GM12878 (cell line): ENCODE measurements at regions not wholly inside any gene's neighbourhood (a gene's known extent, or its start where the extent isn't known, plus 50 kb on each side); places are given as distances from the start of the nearest gene placed in this dataset.
A peak's percentile ranks its signal among the peaks of the same experiment; 100 is the strongest.

Source experiments
- ATAC-seq: fragments of 200-7000 bp; cut with Tn5 transposase; 3 replicates; pipeline ENCODE4 v1.9.1; 2020; ENCODE audit warnings: mild to moderate bottlenecking, moderate library complexity
- BruUV-seq: library from RNA; stranded (reverse); fragments of 400-500 nt; replicated peaks from 2 replicates; lab custom pipeline; 2021; lab: Mats Ljungman, UMichigan
- CTCF ChIA-PET: fragments of 300-600 bp; sonication (Branson Sonifier 250); formaldehyde crosslinking; extraction: SDS; loops from one replicate; lab custom pipeline; 2021; ENCODE audit warnings: inconsistent platforms; lab: Yijun Ruan, JAX
- POLR2A ChIA-PET: fragments of 350-600 bp; formaldehyde crosslinking; extraction: SDS; loops from one replicate; lab custom pipeline; 2021; ENCODE audit warnings: inconsistent platforms; lab: Charles Lee
- RAD21 ChIA-PET: fragments of 300-600 bp; sonication (Branson Sonifier 250); formaldehyde crosslinking; loops from one replicate; lab custom pipeline; 2023; ENCODE audit warnings: antibody characterized with exemption; ENCODE audit not compliant: unreplicated experiment; lab: Charles Lee
- SMC1A ChIA-PET: fragments of 300-600 bp; sonication (Branson Sonifier 250); formaldehyde crosslinking; loops from one replicate; lab custom pipeline; 2023; ENCODE audit not compliant: unreplicated experiment, uncharacterized antibody; lab: Charles Lee
- DNase-seq: peaks from one replicate; pipeline ENCODE4 v3.0.0-alpha.2; 2011; ENCODE audit warnings: low read depth, low spot score
- FAIRE-seq: peaks from 3 replicates; lab custom pipeline; 2011; peaks lifted over from hg19 to GRCh38; lab: Jason Lieb, UNC
- H2AFZ ChIP-seq: 2 replicates; pipeline ENCODE4 v1.6.0; 2011; ENCODE audit warnings: low read depth, low read length, control low read depth; ENCODE audit not compliant: control insufficient read depth
- H3K27ac ChIP-seq: 2 replicates; pipeline ENCODE4 v1.5.1; 2011; ENCODE audit warnings: control low read depth; ENCODE audit not compliant: control insufficient read depth, insufficient read depth
- H3K27me3 ChIP-seq, 2 experiments: replicated peaks in 1 of 2; 2 replicates each; pipeline versions ENCODE4 v1.6.0 to v1.6.1; 2011; ENCODE audit warnings: low read length in 1 of 2; ENCODE audit not compliant: control insufficient read depth in 2 of 2, insufficient read depth in 2 of 2
- H3K36me3 ChIP-seq, 2 experiments: 2 replicates each; pipeline ENCODE4 v1.5.1; 2011; ENCODE audit warnings: low read length in 1 of 2; ENCODE audit not compliant: control insufficient read depth in 2 of 2, insufficient read depth in 2 of 2
- H3K4me1 ChIP-seq: 2 replicates; pipeline ENCODE4 v1.6.1; 2011; ENCODE audit warnings: mild to moderate bottlenecking, low read length, moderate library complexity, mixed read lengths; ENCODE audit not compliant: control insufficient read depth, insufficient read depth
- H3K4me2 ChIP-seq: 2 replicates; pipeline ENCODE4 v1.6.0; 2011; ENCODE audit warnings: control low read depth; ENCODE audit not compliant: control insufficient read depth, insufficient read depth
- H3K4me3 ChIP-seq: fragments of 200-600 bp; sonication (generic); 2 replicates; pipeline ENCODE4 v1.5.1; 2016
- H3K79me2 ChIP-seq: 2 replicates; pipeline ENCODE4 v1.6.0; 2011; ENCODE audit warnings: low read length; ENCODE audit not compliant: control insufficient read depth, insufficient read depth
- H3K9ac ChIP-seq: 2 replicates; pipeline ENCODE4 v1.8.0; 2011; ENCODE audit warnings: low read length, control low read depth, mixed read lengths; ENCODE audit not compliant: control insufficient read depth, insufficient read depth
- H3K9me3 ChIP-seq: replicated peaks from 3 replicates; pipeline ENCODE4 v1.5.1; 2011; ENCODE audit warnings: mild to moderate bottlenecking, low read length; ENCODE audit not compliant: control insufficient read depth, insufficient read depth
- H4K20me1 ChIP-seq: 2 replicates; pipeline ENCODE4 v1.6.0; 2011; ENCODE audit not compliant: control insufficient read depth, insufficient read depth
- CEBPZ ChIP-seq: fragments of 150-350 bp; IDR thresholded peaks from 2 replicates; pipeline ENCODE4 v1.6.1; 2016; ENCODE audit warnings: low read depth, low read length
- CREB1 ChIP-seq: IDR thresholded peaks from 2 replicates; pipeline ENCODE4 v1.6.1; 2012; ENCODE audit warnings: low read depth, mild to moderate bottlenecking, inconsistent platforms
- E2F8 ChIP-seq: fragments of 450-650 bp; IDR thresholded peaks from 2 replicates; pipeline ENCODE4 v1.6.1; 2018; ENCODE audit warnings: mild to moderate bottlenecking, low read depth, moderate library complexity; ENCODE audit not compliant: partially characterized antibody
- IKZF1 ChIP-seq: fragments of 450-650 bp; conservative IDR thresholded peaks from 2 replicates; pipeline ENCODE4 v1.6.1; 2017; ENCODE audit warnings: antibody characterized with exemption, mild to moderate bottlenecking
- IRF3 ChIP-seq: fragments of 450-650 bp; IDR thresholded peaks from 2 replicates; pipeline ENCODE4 v1.6.1; 2014; ENCODE audit warnings: mild to moderate bottlenecking
- KDM1A ChIP-seq: fragments of 200-600 bp; sonication (generic); IDR thresholded peaks from 2 replicates; pipeline ENCODE4 v1.6.1; 2016; ENCODE audit warnings: borderline replicate concordance
- MEF2A ChIP-seq: IDR thresholded peaks from 2 replicates; pipeline ENCODE4 v1.6.1; 2011; ENCODE audit warnings: low read depth, mild to moderate bottlenecking, low read length, moderate library complexity; ENCODE audit not compliant: insufficient read depth
- SMAD1 ChIP-seq: fragments of 450-650 bp; IDR thresholded peaks from 2 replicates; pipeline ENCODE4 v1.6.1; 2018; ENCODE audit warnings: mild to moderate bottlenecking, low read depth; ENCODE audit not compliant: partially characterized antibody
- YBX1 ChIP-seq: fragments of 450-650 bp; IDR thresholded peaks from 2 replicates; pipeline ENCODE4 v1.6.1; 2016; ENCODE audit warnings: antibody characterized with exemption
- ZBED1 ChIP-seq: IDR thresholded peaks from 2 replicates; pipeline ENCODE4 v1.6.1; 2016; ENCODE audit warnings: borderline replicate concordance
- ZNF24 ChIP-seq: fragments of 450-650 bp; IDR thresholded peaks from 2 replicates; pipeline ENCODE4 v1.6.1; 2017; ENCODE audit warnings: antibody characterized with exemption, mild to moderate bottlenecking
- WGBS: methylation state at CpG from one replicate; pipeline ENCODE4 v1.1.6; 2016; ENCODE audit warnings: low lambda C conversion rate; ENCODE audit not compliant: insufficient replicate concordance, insufficient coverage; ENCODE audit errors: missing lambda C conversion rate; 5-methylcytosine and 5-hydroxymethylcytosine counted together
- in situ Hi-C: fragments of 300-500 bp; cut with MboI; formaldehyde crosslinking; loops from 9 replicates; pipeline ENCODE4 v1.14.3; 2018; ENCODE audit warnings: mixed read lengths
- intact Hi-C: fragments of 100-400 bp; cut with micrococcal nuclease; formaldehyde crosslinking; loops from one replicate; pipeline ENCODE4 v1.14.2; 2022; ENCODE audit not compliant: unreplicated experiment
- TF ChIP-seq, protein P1 (sequence below): fragments of 450-650 bp; IDR thresholded peaks from 2 replicates; pipeline ENCODE4 v1.6.1; 2017; ENCODE audit warnings: borderline replicate concordance

- CTCF ChIA-PET, result interaction anchor here (0.7 to 0.9 kb wide), 2 partner anchors 98 to 100 kb away, joined by 3 to 4 read pairs; no protein-coding TSS in a partner anchor
- no peak for FAIRE-seq
- H3K4me1 ChIP-seq, result peaks cover 19% of the 10 kb centered on the region
- TF ChIP-seq SMAD1 (no peak), E2F8 (no peak), YBX1 (no peak), ZNF24 (no peak), MEF2A (no peak), CREB1 (0 out of 2 replicates have a peak, but pooled peaks have one; percentile 3), IRF3 (no peak), ZBED1 (no peak), CEBPZ (no peak), KDM1A (no peak), IKZF1 (peak; percentile 29)
- TF ChIP-seq, protein P1, sequence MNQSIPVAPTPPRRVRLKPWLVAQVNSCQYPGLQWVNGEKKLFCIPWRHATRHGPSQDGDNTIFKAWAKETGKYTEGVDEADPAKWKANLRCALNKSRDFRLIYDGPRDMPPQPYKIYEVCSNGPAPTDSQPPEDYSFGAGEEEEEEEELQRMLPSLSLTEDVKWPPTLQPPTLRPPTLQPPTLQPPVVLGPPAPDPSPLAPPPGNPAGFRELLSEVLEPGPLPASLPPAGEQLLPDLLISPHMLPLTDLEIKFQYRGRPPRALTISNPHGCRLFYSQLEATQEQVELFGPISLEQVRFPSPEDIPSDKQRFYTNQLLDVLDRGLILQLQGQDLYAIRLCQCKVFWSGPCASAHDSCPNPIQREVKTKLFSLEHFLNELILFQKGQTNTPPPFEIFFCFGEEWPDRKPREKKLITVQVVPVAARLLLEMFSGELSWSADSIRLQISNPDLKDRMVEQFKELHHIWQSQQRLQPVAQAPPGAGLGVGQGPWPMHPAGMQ, result peak; percentile 6; the same call in 1 of the 2 replicates
These were observed 61.3 kb upstream of the EPB41L1 start for GRCh38 chr20:36093025-36093803.

More at GRCh38 chr20:36093025-36093803, 61.3 kb upstream of the EPB41L1 start:
- no peaks in the 10 kb centered on the region for H4K20me1 ChIP-seq
- H3K27me3 ChIP-seq, result peaks cover 10 to 27% of the 10 kb centered on the region in 2 experiments
- 12% methylated on average over 60 of the region's 78 CpGs for WGBS
- peak overlapping the region; percentile 31 for H2AFZ ChIP-seq
- no peak overlapping the region for H3K9ac ChIP-seq
- SMC1A ChIA-PET, result no interaction called here
- BruUV-seq, result no TSS peak
- H3K79me2 ChIP-seq, result no peaks in the 10 kb centered on the region
- peak overlapping the region; percentile 89 for H3K4me2 ChIP-seq
- peak overlapping the region; percentile 69 for H3K4me3 ChIP-seq
- no peak overlapping the region for H3K27ac ChIP-seq
- DNase-seq (no peak), ATAC-seq (peak; percentile 54)
- no peaks in the 10 kb centered on the region for H3K36me3 ChIP-seq
- RAD21 ChIA-PET, result interaction anchor here (1.9 kb wide), 1 partner anchor 45 kb away, joined by 5 read pairs; no protein-coding TSS in a partner anchor
- in situ Hi-C loops, result no loop called here
- H3K9me3 ChIP-seq, result no peaks in the 10 kb centered on the region
- POLR2A ChIA-PET, result interaction anchor here (0.6 kb wide), 1 partner anchor 14 kb away, joined by 3 read pairs; no protein-coding TSS in a partner anchor
- intact Hi-C loops, result no loop called here
